ENCODE measurements at regions not wholly inside any gene's neighbourhood (a gene's known extent, or its start where the extent isn't known, plus 50 kb on each side); places are given as distances from the start of the nearest gene placed in this dataset.
"Not testable (repeated sequence)": the region's sequence is repeated elsewhere in the genome, so short reads cannot be mapped to it uniquely, and the experiment has no call there.

DNA sequence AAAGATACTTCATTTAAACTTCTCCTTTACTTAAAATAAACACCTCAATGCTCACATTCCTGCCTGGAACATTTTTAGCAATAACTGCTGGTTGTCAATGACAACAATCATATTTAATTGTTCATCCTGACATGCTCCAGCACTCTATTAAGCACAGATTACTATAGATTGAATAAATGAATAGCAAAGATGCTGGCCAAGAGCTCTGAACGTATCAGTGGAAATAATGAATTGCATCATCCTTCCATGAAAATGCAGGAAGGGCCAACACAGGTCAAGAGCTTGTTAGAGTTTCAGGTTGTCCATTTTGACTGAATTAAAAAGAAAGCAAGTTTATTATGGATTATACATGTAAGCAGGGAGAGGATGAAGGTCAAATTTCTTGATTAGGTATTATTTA, 994.0 kb downstream of the TSN start:
- DNase-seq = peak; percentile 39

DNA sequence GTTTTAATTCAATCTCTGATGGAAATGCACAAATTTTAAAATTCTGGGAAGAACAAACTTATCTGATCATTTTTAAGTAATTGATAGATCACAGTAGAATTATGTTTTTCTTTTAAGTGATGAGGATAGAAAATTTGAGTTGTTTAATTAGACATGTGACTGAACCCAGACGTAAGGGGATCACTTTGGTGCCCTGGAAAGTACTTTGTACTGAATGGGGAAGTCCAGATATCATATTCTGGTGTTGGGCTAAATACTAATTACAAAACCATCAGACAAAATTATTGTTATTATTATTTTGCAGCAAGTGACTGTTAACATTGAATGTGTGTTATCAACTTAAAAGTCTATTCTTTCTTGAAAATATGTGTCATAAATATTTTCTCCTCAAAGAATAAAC, 994.6 kb downstream of the TSN start:
- no peak for DNase-seq

DNA sequence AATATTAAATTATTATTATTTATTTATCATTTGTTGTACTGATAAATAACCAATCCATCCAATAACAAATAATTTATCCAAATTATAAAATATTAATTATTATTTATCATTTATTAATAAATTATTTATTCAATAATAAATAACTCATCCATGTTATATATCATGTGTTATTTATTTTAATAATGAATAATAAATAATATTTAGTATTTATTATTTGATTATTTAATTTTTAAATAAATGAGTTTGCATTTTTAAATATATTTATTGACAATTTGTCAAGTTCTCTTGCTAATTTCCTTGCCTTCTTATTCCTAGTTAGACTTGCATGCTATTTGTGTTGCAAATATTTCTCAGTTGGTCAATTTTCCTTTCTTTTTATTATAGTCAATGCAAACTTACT, 995.4 kb downstream of the TSN start:
- no peak for DNase-seq

DNA sequence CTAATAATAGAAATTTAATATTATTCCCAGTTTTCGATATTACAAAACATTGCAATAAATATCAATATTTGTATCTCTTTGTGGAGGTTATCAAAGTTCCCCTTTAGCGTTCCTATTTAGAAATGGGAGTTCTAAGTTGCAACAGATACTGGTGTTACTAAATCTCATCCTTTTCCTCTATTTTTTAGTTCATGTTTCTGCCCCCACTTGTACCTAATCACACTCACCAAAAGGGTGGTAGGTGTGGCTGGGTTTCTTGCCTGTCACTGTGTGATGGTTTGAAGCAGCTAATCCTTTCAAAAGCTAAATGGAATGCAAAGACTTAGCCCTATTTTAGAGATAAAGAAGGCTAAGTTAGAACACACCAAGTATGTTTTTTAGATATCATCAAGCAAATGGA, 997.9 kb downstream of the TSN start:
- no peak for DNase-seq

DNA sequence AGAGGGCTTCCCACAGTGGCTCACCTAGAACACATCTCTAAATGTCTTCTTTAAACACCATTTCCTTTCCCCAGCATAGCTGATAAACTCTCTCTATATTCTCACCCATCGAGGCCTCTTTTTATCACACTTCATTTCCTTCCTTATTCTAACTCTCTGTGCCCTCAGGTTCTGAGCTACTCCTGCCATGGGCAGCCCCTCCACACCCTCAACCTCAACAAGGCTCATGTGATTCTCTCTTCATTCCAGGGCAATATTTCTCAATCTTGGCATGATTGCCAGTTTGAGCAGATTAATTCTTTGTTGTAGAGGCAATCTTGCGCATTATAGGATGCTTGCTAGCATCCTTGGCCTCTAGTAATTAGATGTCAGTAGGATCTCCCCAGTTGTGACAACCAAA, 999.1 kb downstream of the TSN start:
- DNase-seq = no peak

DNA sequence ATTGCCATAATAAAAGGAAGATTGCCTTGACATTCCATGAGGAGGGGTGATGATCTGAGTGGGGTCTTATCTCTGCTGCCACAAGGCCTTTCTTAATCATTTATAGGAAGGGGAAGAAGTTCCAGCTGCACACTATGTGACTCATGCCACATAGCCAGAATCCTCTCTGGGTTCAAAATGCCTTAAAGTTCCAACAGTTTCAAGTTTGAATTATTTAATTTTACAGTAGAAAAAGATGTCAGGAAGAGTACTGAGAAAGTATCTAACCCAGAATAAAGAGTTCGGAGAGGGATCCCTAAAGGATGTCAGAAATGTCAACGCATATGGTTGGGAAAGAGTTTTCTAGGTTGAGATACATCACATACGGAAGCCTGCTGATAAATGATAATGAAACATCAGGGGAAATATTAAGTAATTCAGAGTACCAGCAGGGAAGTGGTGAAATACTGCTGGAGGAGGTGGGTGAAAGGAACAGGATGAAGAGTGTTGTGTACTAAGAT, 999.9 kb downstream of the TSN start:
- DNase-seq = no peak

DNA sequence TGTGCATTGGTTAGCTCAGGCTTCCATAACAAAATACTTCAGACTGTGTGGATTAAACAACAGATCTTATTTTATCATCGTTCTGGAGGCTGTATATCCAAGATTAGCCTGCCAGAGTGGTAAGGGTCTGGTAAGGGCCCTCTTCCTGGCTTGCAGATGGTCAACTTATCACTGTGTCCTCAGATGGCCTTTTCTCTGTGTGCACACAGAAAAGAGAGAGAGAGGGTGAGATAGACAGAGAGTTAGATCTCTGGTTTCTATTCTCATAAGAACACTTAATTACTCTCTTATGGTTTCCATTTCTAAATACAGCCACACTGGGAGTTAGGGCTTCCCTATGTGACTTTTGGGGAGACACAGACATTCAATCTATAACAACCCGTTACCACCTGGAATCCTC, 1003.5 kb downstream of the TSN start:
- no peak for DNase-seq

DNA sequence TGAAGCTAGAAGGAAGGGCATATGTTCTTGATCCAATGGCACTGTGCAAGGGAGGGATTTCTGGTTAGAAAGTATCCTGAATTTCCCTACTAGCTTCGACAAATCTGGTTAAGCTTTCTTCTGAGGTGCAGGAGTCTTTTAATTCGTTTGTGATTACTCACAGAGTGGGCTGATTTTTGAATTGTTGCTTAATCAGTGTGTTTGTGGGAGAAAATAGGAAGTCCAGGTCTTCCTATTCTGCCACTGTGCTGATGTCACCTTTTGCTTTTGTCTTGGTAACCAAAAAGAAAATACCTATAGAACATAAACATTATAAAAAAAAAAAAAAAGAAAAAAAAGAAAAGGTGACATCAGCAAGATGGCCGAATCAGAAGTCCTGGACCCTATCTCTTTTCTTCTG, 1008.6 kb downstream of the TSN start:
- DNase-seq = no peak

DNA sequence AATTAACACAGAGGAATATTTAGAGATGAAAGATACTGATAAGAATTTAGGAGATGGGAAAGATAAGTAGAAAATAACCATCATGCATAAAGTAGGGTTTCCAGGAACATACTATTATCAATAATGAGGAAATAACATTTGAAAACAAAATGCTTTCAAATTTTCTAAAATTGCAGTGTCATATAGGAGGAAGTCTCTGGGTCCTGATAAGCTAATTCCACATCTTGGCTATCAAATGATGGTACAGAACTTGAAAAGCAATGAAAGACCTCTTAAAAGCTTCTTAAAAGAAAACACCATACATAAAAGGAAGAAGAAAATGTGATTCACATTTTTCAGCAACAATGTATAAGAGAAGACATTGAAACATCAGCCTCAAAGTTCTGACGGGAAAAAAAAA, 1024.8 kb downstream of the TSN start:
- DNase-seq = no peak

DNA sequence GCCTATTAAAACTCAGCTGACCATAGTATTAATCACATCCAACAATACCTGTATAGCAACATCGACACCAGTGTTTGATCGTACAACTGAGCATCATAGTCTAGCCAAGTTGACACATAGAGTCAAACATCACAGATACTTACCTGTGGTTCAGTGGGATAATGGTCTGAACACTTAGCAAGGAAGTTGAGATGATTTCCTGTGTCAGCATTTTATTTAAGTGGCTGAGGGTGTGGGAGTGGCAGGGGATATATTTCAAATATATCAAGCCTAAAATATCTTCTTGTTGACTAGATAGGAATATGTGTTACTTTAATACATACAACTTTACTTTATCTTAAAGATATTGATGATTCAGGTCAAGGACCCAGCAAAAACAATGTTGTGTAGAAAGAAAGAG, 1038.6 kb downstream of the TSN start:
- no peak for DNase-seq

DNA sequence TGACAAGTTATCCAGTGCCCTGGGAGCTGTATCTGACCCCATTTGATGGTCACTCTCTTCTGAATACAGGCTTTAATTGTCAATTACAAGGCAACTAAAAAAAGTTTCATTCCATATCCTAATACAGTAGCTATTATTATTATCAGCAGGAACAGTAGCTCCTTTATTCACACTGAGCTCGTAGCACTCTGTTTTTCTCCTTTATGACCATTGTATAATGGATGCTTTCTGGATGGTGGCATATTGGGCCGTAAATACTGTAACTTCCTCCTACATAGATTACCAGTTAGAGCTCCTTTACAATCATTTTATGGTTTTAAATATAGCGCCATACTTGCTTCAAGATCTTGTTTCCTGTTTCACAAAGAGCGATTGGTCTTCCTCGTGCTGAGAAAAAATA, 1040.3 kb downstream of the TSN start:
- DNase-seq = no peak

DNA sequence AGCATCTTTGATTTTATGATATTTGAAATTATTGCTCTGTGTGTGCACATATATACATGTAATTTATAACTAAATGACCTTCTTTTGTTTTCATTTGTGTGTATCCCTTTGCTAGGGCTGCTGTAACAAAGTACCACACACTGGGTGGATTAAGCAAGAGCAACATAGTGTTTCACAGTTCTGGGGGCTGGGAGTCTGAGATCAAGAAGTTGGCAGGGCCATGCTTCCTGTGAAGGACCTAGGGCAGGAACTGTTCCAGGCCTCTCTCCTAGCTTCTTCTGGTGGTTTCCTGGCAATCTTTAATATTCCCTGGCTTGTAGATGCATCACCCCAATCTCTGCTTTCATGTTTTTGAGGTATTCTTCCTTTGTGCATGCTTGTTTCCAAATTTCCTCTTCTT, 1043.9 kb downstream of the TSN start:
- no peak for DNase-seq

DNA sequence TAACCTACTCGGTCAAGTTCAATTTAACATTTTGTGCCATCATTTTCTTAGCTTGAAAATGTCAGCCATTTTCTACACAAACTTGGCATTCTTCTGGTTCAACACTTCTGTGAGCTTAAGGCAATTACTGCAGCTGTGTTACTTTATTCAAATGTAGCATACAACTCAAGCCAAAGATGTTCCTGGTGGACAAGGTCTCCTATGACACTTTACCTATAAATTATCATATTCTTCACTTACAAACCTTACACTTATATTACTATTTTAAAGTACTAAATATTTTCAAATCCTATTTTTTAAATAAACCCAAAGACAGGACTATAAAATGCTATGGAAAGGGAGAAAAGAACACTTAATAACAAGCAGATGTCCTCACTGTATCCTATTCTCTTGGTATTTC, 1045.3 kb downstream of the TSN start:
- no peak for DNase-seq

DNA sequence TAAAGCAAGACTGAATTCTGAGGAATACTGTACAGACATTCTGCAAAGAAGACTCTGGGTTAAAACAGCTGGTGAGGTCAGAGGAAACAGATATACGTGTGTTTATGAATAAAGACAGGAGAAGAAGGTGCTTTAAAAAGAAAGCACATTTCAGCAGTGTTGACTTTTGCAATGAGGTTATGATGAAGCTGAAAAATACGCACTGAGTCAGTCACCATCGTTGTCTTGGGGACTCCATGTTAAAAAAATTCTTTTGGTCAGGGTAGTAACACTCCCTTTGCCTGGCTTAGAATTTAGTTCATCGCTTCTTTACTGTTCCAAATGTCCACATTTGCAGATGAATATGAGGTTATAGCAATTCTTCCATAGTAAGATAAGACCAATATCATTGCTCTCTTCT, 1049.0 kb downstream of the TSN start:
- DNase-seq = no peak

DNA sequence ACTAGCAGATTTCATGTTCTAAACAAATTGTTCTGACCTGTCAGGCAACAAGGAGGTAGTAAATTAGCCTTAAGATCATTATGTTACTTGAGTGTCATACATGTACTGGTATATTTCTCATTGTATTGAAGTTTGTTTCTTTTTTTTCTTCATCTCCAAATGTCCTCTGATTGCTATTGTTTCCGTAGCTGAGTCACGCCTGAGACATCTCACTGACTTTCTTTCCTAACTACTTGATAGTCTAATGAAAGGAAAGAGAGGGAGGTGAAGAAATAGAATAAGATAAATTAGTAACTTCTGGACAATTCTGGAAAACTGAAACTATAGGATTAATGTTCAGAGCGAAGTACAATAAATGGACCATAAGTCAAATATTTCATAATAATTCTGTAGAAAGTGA, 1049.9 kb downstream of the TSN start:
- DNase-seq = no peak

DNA sequence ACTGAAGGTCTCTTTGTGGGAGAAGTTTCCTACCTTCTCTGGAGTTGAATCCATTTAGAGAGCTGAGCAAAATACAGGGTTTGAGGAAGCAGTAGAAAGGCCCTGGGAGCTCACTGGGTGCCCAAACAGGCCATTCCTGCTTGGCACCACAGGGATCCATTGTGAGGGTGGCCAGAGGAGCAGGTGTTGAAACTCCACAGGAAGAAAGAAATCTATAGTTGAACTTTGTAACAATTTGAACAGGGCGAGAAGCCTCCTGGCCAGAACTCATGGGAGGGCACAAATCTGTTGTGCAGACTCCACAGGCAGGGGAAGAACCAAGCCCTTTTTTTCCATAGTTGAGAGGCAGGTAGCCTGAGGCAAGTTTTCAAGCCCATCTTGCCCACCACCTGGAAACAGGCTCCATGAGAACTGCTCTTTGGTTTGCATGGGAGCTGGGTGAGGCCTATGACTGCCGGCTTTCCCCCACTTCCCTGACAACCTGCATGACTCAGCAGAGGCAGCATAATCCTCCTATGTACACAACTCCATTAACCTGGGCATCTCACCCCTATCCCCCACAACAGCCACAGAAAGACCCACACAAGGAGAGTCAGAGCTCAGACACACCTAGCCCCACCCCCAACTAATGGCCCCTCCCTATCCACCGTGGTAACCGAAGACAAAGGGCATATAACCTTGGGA, 1053.0 kb downstream of the TSN start:
- DNase-seq = peak; percentile 81

DNA sequence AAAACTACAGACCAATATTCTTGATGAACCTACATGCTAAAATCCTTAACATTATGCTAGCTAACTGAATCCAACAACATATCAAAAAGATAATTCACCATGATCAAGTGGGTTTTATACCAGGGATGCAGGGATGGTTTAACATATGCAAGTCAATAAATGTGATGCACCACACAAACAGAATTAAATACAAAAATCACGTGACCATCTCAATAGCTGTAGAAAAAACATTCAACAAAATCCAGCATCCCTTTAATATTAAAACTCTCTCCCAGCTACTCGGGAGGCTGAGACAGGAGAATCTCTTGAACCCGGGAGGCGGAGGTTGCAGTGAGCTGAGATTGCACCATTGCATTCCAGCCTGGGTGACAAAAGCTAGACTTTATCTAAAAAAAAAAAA, 1056.8 kb downstream of the TSN start:
- DNase-seq = not testable (repeated sequence)

DNA sequence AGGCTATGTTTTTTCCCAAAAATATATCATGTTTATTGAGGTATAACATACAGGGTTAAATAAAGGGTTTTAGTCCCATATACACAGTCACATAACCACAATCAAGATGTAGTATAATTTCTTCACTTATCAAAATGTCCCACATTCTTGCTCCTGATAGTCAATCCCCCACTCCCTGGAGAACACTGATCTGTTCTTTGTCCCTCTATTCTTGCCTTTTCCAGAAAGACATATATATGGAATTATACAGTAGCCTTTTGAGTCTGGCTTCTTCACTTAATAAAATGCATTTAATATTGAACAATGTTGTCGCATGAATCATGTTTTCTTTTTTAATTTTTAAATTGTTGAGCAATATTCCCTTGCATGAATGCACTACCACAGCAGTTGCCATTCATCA, 1059.7 kb downstream of the TSN start:
- no peak for DNase-seq

DNA sequence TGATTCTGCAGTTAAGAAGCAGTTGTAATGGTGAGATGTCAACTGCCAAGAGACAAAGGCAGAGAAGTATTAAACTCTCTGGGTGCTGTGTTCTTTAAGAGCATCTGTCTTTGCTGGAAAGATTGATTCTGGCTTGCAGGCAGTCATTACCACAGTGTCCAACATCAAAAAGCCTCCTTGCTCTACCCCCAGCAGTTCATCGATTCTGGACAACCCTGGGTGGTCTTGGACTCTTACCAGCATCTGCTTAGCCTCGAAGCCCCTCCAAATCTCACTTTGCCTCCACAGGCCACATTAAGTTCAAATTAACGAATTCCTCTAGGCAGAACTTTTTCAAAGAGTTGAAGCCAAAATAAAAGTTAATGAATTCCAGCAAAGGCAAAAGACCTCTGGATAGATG, 1061.4 kb downstream of the TSN start:
- DNase-seq = no peak

DNA sequence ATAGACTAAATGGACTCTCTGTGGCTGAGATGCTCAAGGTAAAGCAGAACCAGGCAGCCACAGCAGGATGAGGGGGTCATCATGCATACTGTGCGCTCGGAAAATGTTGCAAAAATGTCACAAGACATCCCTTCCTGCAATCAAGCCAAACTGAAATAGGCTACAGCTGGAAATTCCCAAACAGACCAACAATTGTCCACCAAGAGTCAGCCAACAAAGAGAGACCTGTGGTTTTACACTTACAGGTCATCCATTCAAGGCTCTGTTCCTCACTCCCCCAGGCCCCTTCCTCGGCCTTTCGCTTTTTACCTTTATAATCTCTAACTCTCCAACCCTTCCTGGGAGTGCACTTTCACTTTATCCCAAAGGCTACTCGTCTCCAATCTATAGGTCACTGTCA, 1066.9 kb downstream of the TSN start:
- no peak for DNase-seq

DNA sequence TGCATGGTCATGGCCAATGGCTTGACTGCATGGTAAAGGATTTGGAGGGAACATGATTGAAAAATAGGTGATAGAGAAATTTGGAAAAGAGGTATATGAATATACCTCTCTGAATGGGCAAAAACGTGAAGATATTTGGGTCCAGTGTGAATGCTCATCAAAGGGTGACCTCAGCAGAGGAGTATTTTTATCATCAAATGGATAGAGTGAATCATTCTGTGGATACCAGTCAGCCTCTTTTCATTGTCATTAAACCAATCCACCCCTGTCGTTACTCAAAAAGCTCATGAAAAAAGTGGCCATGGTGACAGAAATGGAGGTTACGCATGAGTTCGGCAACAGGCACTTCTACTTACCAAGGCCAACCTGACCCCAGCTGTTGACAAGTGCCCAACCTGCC, 1074.7 kb downstream of the TSN start:
- DNase-seq = no peak

DNA sequence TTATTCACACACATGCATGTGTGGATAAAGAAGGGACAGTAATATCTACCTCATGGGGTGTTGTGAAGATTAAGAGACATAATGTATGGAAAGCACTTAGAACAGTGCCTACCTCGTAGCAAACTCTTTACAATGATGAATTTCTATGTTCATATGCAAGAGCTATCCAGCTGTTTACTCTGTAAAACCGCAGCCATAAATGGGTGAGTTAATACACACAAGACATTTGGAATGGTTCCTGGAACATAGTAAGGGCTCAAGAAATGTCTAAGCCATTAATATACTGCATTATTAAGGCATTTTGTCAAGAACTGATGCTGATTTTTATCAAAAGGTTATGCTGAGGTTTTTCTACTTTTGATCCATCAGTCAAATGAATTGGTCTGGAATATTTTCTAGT, 1076.2 kb downstream of the TSN start:
- DNase-seq = peak; percentile 18

DNA sequence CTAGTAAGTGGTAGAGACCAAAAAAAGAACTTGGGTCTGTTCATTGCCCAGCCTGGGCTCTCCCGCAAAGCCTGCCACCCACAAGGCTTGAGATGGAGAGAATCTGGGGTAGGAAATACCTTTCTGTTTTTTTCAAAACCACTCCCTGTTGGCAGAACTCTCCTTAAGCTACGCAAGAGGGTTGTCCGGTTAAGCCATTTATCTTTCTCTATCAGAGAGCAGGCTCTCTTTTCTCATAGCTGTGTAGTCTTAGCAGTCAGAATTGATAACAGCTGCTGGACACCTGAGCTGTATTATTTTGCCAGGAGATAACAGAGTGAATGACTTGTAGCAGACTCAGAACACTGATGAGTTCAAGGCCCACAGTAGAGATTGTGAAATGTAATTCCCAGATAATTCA, 1088.1 kb downstream of the TSN start:
- no peak for DNase-seq

DNA sequence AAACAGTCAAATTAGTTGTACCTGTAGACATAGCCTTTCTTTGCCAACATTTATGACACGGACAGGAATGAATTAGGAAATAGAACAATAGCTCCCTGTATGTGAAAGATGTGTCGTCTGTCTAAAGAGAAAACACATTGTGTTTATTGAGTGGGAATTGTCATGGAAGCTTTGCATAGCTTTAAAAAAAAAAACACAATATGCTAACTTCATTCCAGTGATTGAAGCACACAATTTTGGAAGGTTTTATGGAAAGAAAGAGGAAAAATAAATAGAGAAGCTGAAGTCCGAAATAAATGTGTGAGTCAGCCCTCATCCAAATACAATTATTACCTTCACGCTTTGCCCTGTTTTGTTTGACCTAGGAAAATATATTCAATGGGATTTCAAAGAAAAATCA, 1095.7 kb downstream of the TSN start:
- DNase-seq = peak; percentile 27

DNA sequence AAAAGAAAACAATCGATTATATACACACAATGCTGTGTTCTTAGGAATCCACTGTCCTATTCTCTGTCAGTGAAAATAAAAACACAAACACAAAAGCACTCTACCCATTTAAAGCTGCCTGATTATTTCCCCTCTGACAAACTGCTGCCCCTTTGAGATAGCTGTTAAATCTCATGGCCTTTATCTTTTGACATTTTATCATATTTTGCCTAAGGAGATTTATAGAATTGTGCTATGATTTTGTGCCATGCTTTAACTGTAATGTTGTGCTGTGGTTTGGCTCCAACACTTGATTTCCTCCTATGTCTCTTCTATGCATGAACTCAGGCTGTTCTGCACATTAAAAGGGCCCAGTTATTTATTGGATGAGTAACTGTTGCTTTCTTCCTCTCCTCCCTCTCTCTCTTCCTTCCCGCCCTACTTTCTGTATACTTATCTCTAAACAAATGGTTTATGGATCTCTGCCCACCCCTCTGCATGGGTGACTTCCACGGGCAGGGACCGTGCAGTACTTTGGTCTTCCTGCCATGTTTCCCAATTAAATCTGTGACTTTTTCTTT, 1096.6 kb downstream of the TSN start:
- DNase-seq = no peak

All from NCI-H146 (cell line).